ENCODE measurements at regions not wholly inside any gene's neighbourhood (a gene's known extent, or its start where the extent isn't known, plus 50 kb on each side); places are given as distances from the start of the nearest gene placed in this dataset.

- H3K36me3 ChIP-seq (ENCODE audit: low read depth), result no peaks in the 10 kb centered on the region
- no peak overlapping the region for H3K4me3 ChIP-seq
- TF ChIP-seq CTCF (IDR thresholded peaks at IDR 0.05), result no peak
- no peaks in the 10 kb centered on the region for H3K4me1 ChIP-seq (ENCODE audit: low read depth)
- DNase-seq (no peak), ATAC-seq (peak; percentile 24)
- intact Hi-C loops (cut with DNase I, micrococcal nuclease), result no loop called here
- no peaks in the 10 kb centered on the region for H3K9me3 ChIP-seq
Observed at GRCh38 chrX:68945603-68946228, 116.9 kb downstream of the EFNB1 start.

- H3K4me1 ChIP-seq (ENCODE audit: low read depth), result no peaks in the 10 kb centered on the region
- intact Hi-C loops (cut with DNase I, micrococcal nuclease), result no loop called here
- no peak for ATAC-seq
- no peaks in the 10 kb centered on the region for H3K36me3 ChIP-seq (ENCODE audit: low read depth)
- no peak overlapping the region for H3K4me3 ChIP-seq
- no peak for DNase-seq
- no peaks in the 10 kb centered on the region for H3K9me3 ChIP-seq
- TF ChIP-seq CTCF (IDR thresholded peaks at IDR 0.05), result no peak
Observed at GRCh38 chrX:68945081-68945602, 116.3 kb downstream of the EFNB1 start.

- Histone ChIP-seq H3K36me3 (ENCODE audit: low read depth) (no peaks in the 10 kb centered on the region), H3K4me1 (ENCODE audit: low read depth) (no peaks in the 10 kb centered on the region), H3K9me3 (no peaks in the 10 kb centered on the region), H3K4me3 (no peak overlapping the region)
- intact Hi-C loops (cut with DNase I, micrococcal nuclease), result no loop called here
- DNase-seq (no peak), ATAC-seq (no peak)
- TF ChIP-seq CTCF (IDR thresholded peaks at IDR 0.05), result no peak
Observed at GRCh38 chrX:68944211-68944610, 115.4 kb downstream of the EFNB1 start.

- Histone ChIP-seq H3K9me3 (no peaks in the 10 kb centered on the region), H3K4me1 (ENCODE audit: low read depth) (no peaks in the 10 kb centered on the region), H3K4me3 (no peak overlapping the region), H3K36me3 (ENCODE audit: low read depth) (no peaks in the 10 kb centered on the region)
- DNase-seq (peak in 1 of 3 donors; percentile 17), ATAC-seq (no peak)
- intact Hi-C loops (cut with DNase I, micrococcal nuclease), result no loop called here
- TF ChIP-seq CTCF (IDR thresholded peaks at IDR 0.05), result no peak
Observed at GRCh38 chrX:68942840-68943239, 114.0 kb downstream of the EFNB1 start.

- Histone ChIP-seq H3K4me1 (ENCODE audit: low read depth) (no peaks in the 10 kb centered on the region), H3K4me3 (no peak overlapping the region), H3K9me3 (no peaks in the 10 kb centered on the region), H3K36me3 (ENCODE audit: low read depth) (no peaks in the 10 kb centered on the region)
- DNase-seq (no peak), ATAC-seq (peak; percentile 31)
- intact Hi-C loops (cut with DNase I, micrococcal nuclease), result no loop called here
- TF ChIP-seq CTCF (IDR thresholded peaks at IDR 0.05), result no peak
Observed at GRCh38 chrX:68942104-68942503, 113.3 kb downstream of the EFNB1 start.

Measured in mucosa of descending colon (tissue), 3 donors.